IMR-90 (cell line): ENCODE measurements at regions not wholly inside any gene's neighbourhood (a gene's known extent, or its start where the extent isn't known, plus 50 kb on each side); places are given as distances from the start of the nearest gene placed in this dataset.

Source experiments
- ATAC-seq: fragments of 200-7000 bp; cut with Tn5 transposase; 2 replicates; pipeline ENCODE4 v1.9.1; 2020; ENCODE audit warnings: low read depth, mild to moderate bottlenecking, moderate library complexity
- BruUV-seq: library from RNA; stranded (reverse); fragments of 400-500 nt; replicated peaks from 2 replicates; lab custom pipeline; 2021; lab: Mats Ljungman, UMichigan
- CTCF ChIA-PET: fragments of 300-600 bp; formaldehyde crosslinking; extraction: SDS; loops from one replicate; lab custom pipeline; 2021; ENCODE audit warnings: antibody characterized with exemption; lab: Yijun Ruan, JAX
- POLR2A ChIA-PET: fragments of 300-600 bp; sonication (Branson Sonifier 250); formaldehyde crosslinking; loops from one replicate; lab custom pipeline; 2022; ENCODE audit warnings: antibody characterized with exemption; ENCODE audit not compliant: unreplicated experiment; lab: Charles Lee
- DNase-seq: peaks from one replicate; pipeline ENCODE4 v3.0.0; 2013
- H2AFZ ChIP-seq: replicated peaks from 2 replicates; pipeline ENCODE3; 2013; ENCODE audit warnings: low read length, mild to moderate bottlenecking; ENCODE audit not compliant: poor library complexity
- H2AK5ac ChIP-seq: 2 replicates; pipeline ENCODE4 v1.6.1; 2013; ENCODE audit warnings: low read depth, low read length, inconsistent platforms
- H2AK9ac ChIP-seq: replicated peaks from 2 replicates; pipeline ENCODE3; 2013; ENCODE audit warnings: mild to moderate bottlenecking, low read depth, low read length, moderate library complexity; ENCODE audit not compliant: poor library complexity
- H2BK120ac ChIP-seq: 2 replicates; pipeline ENCODE4 v1.6.1; 2013; ENCODE audit warnings: low read depth, low read length, inconsistent platforms
- H2BK15ac ChIP-seq: 3 replicates; pipeline ENCODE4 v1.6.1; 2013; ENCODE audit warnings: low read depth, low read length, inconsistent platforms
- H2BK20ac ChIP-seq: 2 replicates; pipeline ENCODE4 v1.6.1; 2013; ENCODE audit warnings: low read depth, mild to moderate bottlenecking, inconsistent platforms, low read length, moderate library complexity
- H2BK5ac ChIP-seq: 2 replicates; pipeline ENCODE4 v1.6.1; 2013; ENCODE audit warnings: mild to moderate bottlenecking, low read depth, low read length, inconsistent platforms; ENCODE audit not compliant: poor library complexity, severe bottlenecking
- H3K14ac ChIP-seq: replicated peaks from 2 replicates; pipeline ENCODE4 v1.6.1; 2013; ENCODE audit warnings: low read depth, low read length, inconsistent platforms
- H3K18ac ChIP-seq: 2 replicates; pipeline ENCODE4 v1.6.1; 2013; ENCODE audit warnings: low read depth, low read length, control low read depth
- H3K23ac ChIP-seq: 2 replicates; pipeline ENCODE4 v1.6.1; 2013; ENCODE audit warnings: low read depth, low read length, inconsistent platforms
- H3K27ac ChIP-seq: 2 replicates; pipeline ENCODE4 v1.5.1; 2013; ENCODE audit warnings: mild to moderate bottlenecking, control low read depth, low read length; ENCODE audit not compliant: insufficient read depth
- H3K27me3 ChIP-seq: 2 replicates; pipeline ENCODE4 v1.6.1; 2013; ENCODE audit warnings: low read length; ENCODE audit not compliant: control insufficient read depth, insufficient read depth
- H3K36me3 ChIP-seq: 2 replicates; pipeline ENCODE4 v1.6.1; 2013; ENCODE audit warnings: low read length, mixed read lengths; ENCODE audit not compliant: control insufficient read depth, insufficient read depth
- H3K4ac ChIP-seq: 2 replicates; pipeline ENCODE4 v1.6.1; 2013; ENCODE audit warnings: low read depth, low read length, inconsistent platforms
- H3K4me1 ChIP-seq: 2 replicates; pipeline ENCODE4 v1.6.1; 2013; ENCODE audit warnings: low read length, mixed read lengths; ENCODE audit not compliant: control insufficient read depth, insufficient read depth
- H3K4me2 ChIP-seq: 2 replicates; pipeline ENCODE4 v1.6.1; 2013; ENCODE audit warnings: low read depth, mild to moderate bottlenecking, control low read depth, low read length, moderate library complexity
- H3K4me3 ChIP-seq: 2 replicates; pipeline ENCODE4 v1.5.1; 2013; ENCODE audit warnings: low read depth, mild to moderate bottlenecking, control low read depth, low read length, moderate library complexity; ENCODE audit not compliant: insufficient read depth
- H3K56ac ChIP-seq: 2 replicates; pipeline ENCODE4 v1.6.1; 2013; ENCODE audit warnings: low read length, inconsistent platforms; ENCODE audit not compliant: insufficient read depth; ENCODE audit errors: extremely low read depth
- H3K79me1 ChIP-seq, 2 experiments: 2 replicates each; pipeline ENCODE4 v1.6.1; 2013; ENCODE audit warnings: low read length in 2 of 2, inconsistent platforms in 1 of 2, low read depth in 1 of 2
- H3K9ac ChIP-seq: 2 replicates; pipeline ENCODE4 v1.6.1; 2013; ENCODE audit warnings: low read depth, low read length, control low read depth
- H3K9me1 ChIP-seq: 2 replicates; pipeline ENCODE4 v1.6.1; 2013; ENCODE audit warnings: low read length, inconsistent platforms; ENCODE audit not compliant: insufficient read depth
- H3K9me3 ChIP-seq: 2 replicates; pipeline ENCODE4 v1.6.1; 2013; ENCODE audit warnings: low read length; ENCODE audit not compliant: control insufficient read depth, insufficient read depth
- H4K20me1 ChIP-seq: 2 replicates; pipeline ENCODE4 v1.6.1; 2013; ENCODE audit warnings: low read length, inconsistent platforms; ENCODE audit not compliant: insufficient read depth
- H4K5ac ChIP-seq: 2 replicates; pipeline ENCODE4 v1.6.1; 2013; ENCODE audit warnings: mild to moderate bottlenecking, low read depth, low read length, control low read depth
- H4K8ac ChIP-seq, 2 experiments: 2 replicates each; pipeline ENCODE4 v1.6.1; 2013; ENCODE audit warnings: low read depth in 2 of 2, low read length in 2 of 2, control low read depth in 1 of 2, inconsistent platforms in 1 of 2
- H4K91ac ChIP-seq: 2 replicates; pipeline ENCODE4 v1.6.1; 2013; ENCODE audit warnings: low read depth, low read length, inconsistent platforms; ENCODE audit not compliant: insufficient read depth
- CEBPB ChIP-seq: IDR thresholded peaks from 2 replicates; pipeline ENCODE4 v1.6.1; 2012; ENCODE audit warnings: low read depth, low read length, improper control_type of control experiment
- CHD1 ChIP-seq: IDR thresholded peaks from 2 replicates; pipeline ENCODE4 v1.6.1; 2012; ENCODE audit warnings: low read depth, low read length, improper control_type of control experiment
- CTCF ChIP-seq: conservative IDR thresholded peaks from 2 replicates; pipeline ENCODE4 v1.5.1; 2012; ENCODE audit warnings: mild to moderate bottlenecking, low read depth, low read length, improper control_type of control experiment
- FOS ChIP-seq: fragments of 150-350 bp; IDR thresholded peaks from 2 replicates; pipeline ENCODE4 v1.6.1; 2016; ENCODE audit warnings: low read depth, low read length
- MAZ ChIP-seq: IDR thresholded peaks from 2 replicates; pipeline ENCODE4 v1.6.1; 2012; ENCODE audit warnings: low read depth, mild to moderate bottlenecking, low read length, improper control_type of control experiment, moderate library complexity, borderline replicate concordance
- MXI1 ChIP-seq: IDR thresholded peaks from 2 replicates; pipeline ENCODE4 v1.6.1; 2012; ENCODE audit warnings: low read depth, mild to moderate bottlenecking, low read length, moderate library complexity, borderline replicate concordance
- RAD21 ChIP-seq: IDR thresholded peaks from 2 replicates; pipeline ENCODE4 v1.6.1; 2012; ENCODE audit warnings: low read length, improper control_type of control experiment
- RCOR1 ChIP-seq: IDR thresholded peaks from 2 replicates; pipeline ENCODE4 v1.6.1; 2012; ENCODE audit warnings: mild to moderate bottlenecking, low read length, improper control_type of control experiment; ENCODE audit not compliant: insufficient replicate concordance
- RFX5 ChIP-seq: IDR thresholded peaks from 2 replicates; pipeline ENCODE4 v1.8.0; 2012; ENCODE audit warnings: low read depth, mild to moderate bottlenecking, low read length, moderate library complexity
- WGBS, 2 experiments: methylation state at CpG; one replicate each; pipeline versions ENCODE4 v1.1.5 to v1.1.7; 2013; ENCODE audit warnings: missing lambda C conversion rate in 2 of 2; ENCODE audit not compliant: insufficient read length in 1 of 2; ENCODE audit errors: extremely low coverage in 2 of 2; 5-methylcytosine and 5-hydroxymethylcytosine counted together
- dilution Hi-C: fragments of 300-500 bp; cut with HindIII; formaldehyde crosslinking; loops from one replicate; pipeline ENCODE4 v1.14.3; 2018; ENCODE audit warnings: low sequenced_read_pairs; ENCODE audit not compliant: unreplicated experiment
- in situ Hi-C: fragments of 300-500 bp; cut with MboI; formaldehyde crosslinking; loops from 3 replicates; pipeline ENCODE4 v1.14.3; 2019; ENCODE audit warnings: low sequenced_read_pairs, inconsistent platforms, mixed read lengths
- intact Hi-C: fragments of 100-400 bp; cut with micrococcal nuclease; formaldehyde crosslinking; loops from 2 replicates; pipeline ENCODE4 v1.10.0; 2022
- TF ChIP-seq, protein P1 (sequence below): fragments of 150-350 bp; IDR thresholded peaks from 2 replicates; pipeline ENCODE4 v1.6.1; 2017; ENCODE audit warnings: mild to moderate bottlenecking, antibody characterized with exemption, low read length, low read depth
- TF ChIP-seq, protein P2 (sequence below): fragments of 150-350 bp; IDR thresholded peaks from 2 replicates; pipeline ENCODE4 v1.6.1; 2016; ENCODE audit warnings: low read depth, mild to moderate bottlenecking, low read length, moderate library complexity, borderline replicate concordance

GRCh38 chr2:237209885-237210284, 124.2 kb downstream of the COPS8 start:
- Histone ChIP-seq H2AFZ (no peak overlapping the region), H2BK20ac (peak overlapping the region; percentile 90), H2BK15ac (peak overlapping the region; percentile 99; the same call in 2 of the 3 replicates), H3K18ac (peak overlapping the region; percentile 76), H3K9me3 (no peaks in the 10 kb centered on the region), H3K4ac (peak overlapping the region; percentile 95), H2BK5ac (peak overlapping the region; percentile 93), H4K8ac (peak overlapping the region; percentile 23 to 64; a peak in 3 of 4 replicates), H3K79me1 (peaks cover 0 to 48% of the 10 kb centered on the region in 2 experiments; a peak in 3 of 4 replicates), H4K91ac (peak overlapping the region; percentile 96), H3K36me3 (no peaks in the 10 kb centered on the region), H3K4me1 (peaks cover 36% of the 10 kb centered on the region), H2AK5ac (peak overlapping the region; percentile 93; the same call in 1 of the 2 replicates), H3K27me3 (no peaks in the 10 kb centered on the region), H4K5ac (peak overlapping the region; percentile 67), H3K23ac (peak overlapping the region; percentile 41; the same call in 1 of the 2 replicates), H3K14ac (peak overlapping the region; percentile 81; the same call in 1 of the 2 replicates), H3K27ac (peak overlapping the region; percentile 96; the same call in 1 of the 2 replicates), H3K9ac (0 out of 2 replicates have a peak overlapping the region, but pooled peaks have one; percentile 8), H2BK120ac (peak overlapping the region; percentile 97), H3K4me3 (no peak overlapping the region), H2AK9ac (no peak overlapping the region), H3K4me2 (no peak overlapping the region), H3K56ac (no peak overlapping the region), H3K9me1 (peaks cover 52% of the 10 kb centered on the region), H4K20me1 (no peaks in the 10 kb centered on the region)
- TF ChIP-seq RAD21 (no peak), RFX5 (no peak), CHD1 (no peak), MXI1 (no peak), MAZ (no peak), CEBPB (no peak), CTCF (no peak), RCOR1 (no peak), FOS (no peak)
- TF ChIP-seq, protein P1, sequence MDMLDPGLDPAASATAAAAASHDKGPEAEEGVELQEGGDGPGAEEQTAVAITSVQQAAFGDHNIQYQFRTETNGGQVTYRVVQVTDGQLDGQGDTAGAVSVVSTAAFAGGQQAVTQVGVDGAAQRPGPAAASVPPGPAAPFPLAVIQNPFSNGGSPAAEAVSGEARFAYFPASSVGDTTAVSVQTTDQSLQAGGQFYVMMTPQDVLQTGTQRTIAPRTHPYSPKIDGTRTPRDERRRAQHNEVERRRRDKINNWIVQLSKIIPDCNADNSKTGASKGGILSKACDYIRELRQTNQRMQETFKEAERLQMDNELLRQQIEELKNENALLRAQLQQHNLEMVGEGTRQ = no peak
- TF ChIP-seq, protein P2, sequence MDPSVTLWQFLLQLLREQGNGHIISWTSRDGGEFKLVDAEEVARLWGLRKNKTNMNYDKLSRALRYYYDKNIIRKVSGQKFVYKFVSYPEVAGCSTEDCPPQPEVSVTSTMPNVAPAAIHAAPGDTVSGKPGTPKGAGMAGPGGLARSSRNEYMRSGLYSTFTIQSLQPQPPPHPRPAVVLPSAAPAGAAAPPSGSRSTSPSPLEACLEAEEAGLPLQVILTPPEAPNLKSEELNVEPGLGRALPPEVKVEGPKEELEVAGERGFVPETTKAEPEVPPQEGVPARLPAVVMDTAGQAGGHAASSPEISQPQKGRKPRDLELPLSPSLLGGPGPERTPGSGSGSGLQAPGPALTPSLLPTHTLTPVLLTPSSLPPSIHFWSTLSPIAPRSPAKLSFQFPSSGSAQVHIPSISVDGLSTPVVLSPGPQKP = no peak
- in situ Hi-C loops (no loop called here), intact Hi-C loops (no loop called here), dilution Hi-C loops (no loop called here)
- POLR2A ChIA-PET = no interaction called here
- WGBS, 2 experiments = no CpG with 5 or more reads among the region's 6 CpGs
- no peak for ATAC-seq
- BruUV-seq = no TSS peak
- DNase-seq = no peak
- CTCF ChIA-PET = no interaction called here
